Ureter (tissue), 1 donor: ENCODE measurements at regions not wholly inside any gene's neighbourhood (a gene's known extent, or its start where the extent isn't known, plus 50 kb on each side); places are given as distances from the start of the nearest gene placed in this dataset.

ENCODE experiments used
- DNase-seq: peaks from one replicate; pipeline ENCODE4 v3.0.0-alpha.2; 2020; ENCODE audit warnings: low spot score
- donor health status: DM: yes; HTN: yes; CAD: no.

GRCh38 chr6:14964556-14965270 lies 281.2 kb upstream of the JARID2 start:
- DNase-seq, result no peak

- DNase-seq, result no peak
Measured at GRCh38 chr6:14965424-14966075, 280.3 kb upstream of the JARID2 start.

GRCh38 chr6:14966096-14966905 lies 279.6 kb upstream of the JARID2 start:
- no peak for DNase-seq

GRCh38 chr6:14966906-14967711 lies 278.8 kb upstream of the JARID2 start:
- no peak for DNase-seq

- DNase-seq, result no peak
Measured at GRCh38 chr6:14968056-14968637, 277.7 kb upstream of the JARID2 start.

GRCh38 chr6:14969126-14969525 lies 276.7 kb upstream of the JARID2 start:
- no peak for DNase-seq

- DNase-seq, result no peak
Measured at GRCh38 chr6:14972379-14973067, 273.3 kb upstream of the JARID2 start.

GRCh38 chr6:14974372-14974771 lies 271.5 kb upstream of the JARID2 start:
- no peak for DNase-seq

- no peak for DNase-seq
Measured at GRCh38 chr6:14974792-14975470, 270.9 kb upstream of the JARID2 start.

GRCh38 chr6:14975471-14975817 lies 270.4 kb upstream of the JARID2 start:
- no peak for DNase-seq

GRCh38 chr6:14977747-14978382 lies 268.0 kb upstream of the JARID2 start:
- no peak for DNase-seq

- no peak for DNase-seq
Measured at GRCh38 chr6:14981960-14982359, 263.9 kb upstream of the JARID2 start.

GRCh38 chr6:14983599-14984518 lies 262.0 kb upstream of the JARID2 start:
- DNase-seq, result no peak

- no peak for DNase-seq
Measured at GRCh38 chr6:14984519-14984853, 261.4 kb upstream of the JARID2 start.

- DNase-seq, result no peak
Measured at GRCh38 chr6:14985366-14985765, 260.5 kb upstream of the JARID2 start.

- peak; percentile 59 for DNase-seq
Measured at GRCh38 chr6:14986370-14986769, 259.5 kb upstream of the JARID2 start.

- no peak for DNase-seq
Measured at GRCh38 chr6:14987490-14987889, 258.4 kb upstream of the JARID2 start.

GRCh38 chr6:14992382-14992781 lies 253.5 kb upstream of the JARID2 start:
- DNase-seq, result no peak

- DNase-seq, result no peak
Measured at GRCh38 chr6:14995208-14995607, 250.7 kb upstream of the JARID2 start.
